ENCODE measurements at regions not wholly inside any gene's neighbourhood (a gene's known extent, or its start where the extent isn't known, plus 50 kb on each side); places are given as distances from the start of the nearest gene placed in this dataset.
"Not testable (repeated sequence)": the region's sequence is repeated elsewhere in the genome, so short reads cannot be mapped to it uniquely, and the experiment has no call there.

DNA sequence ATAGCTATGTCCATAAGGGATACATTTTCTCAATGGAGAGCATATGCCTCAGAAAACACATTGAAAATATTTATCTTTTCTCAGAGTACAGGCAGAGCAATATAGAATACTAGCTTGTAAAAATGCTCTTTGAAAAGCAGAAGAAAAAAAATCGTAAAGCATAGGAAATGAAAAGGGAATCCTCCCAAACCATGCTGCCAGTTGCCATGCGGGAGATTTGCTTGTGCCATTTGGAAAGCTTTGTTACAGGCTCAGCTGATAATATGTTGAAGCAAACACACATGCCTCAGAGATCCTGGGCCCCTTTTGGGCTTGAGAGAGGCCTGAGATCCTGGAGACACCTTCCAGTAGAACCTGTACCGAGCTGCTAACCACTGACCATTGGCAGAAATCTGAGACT lies 697.1 kb downstream of the BCL11A start:
- no peak for DNase-seq

DNA sequence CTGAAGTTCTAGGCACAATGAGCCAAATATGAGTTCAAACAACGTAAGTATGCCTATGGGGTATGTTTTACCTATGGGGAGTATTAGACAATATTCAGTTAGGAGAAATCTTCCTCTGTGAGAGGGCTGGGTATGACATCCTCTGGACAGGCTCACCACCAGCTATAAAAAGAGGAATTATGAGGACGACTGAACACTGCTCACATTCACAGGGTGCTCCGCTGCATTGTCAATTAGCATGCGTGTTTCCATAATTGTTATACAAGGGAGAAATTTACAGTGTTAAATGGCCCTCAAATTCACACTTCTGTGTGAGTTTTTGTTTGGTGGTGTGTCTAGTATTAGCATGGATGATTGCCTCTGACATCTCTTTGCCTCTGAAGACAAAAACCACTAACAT lies 700.4 kb downstream of the BCL11A start:
- no peak for DNase-seq

DNA sequence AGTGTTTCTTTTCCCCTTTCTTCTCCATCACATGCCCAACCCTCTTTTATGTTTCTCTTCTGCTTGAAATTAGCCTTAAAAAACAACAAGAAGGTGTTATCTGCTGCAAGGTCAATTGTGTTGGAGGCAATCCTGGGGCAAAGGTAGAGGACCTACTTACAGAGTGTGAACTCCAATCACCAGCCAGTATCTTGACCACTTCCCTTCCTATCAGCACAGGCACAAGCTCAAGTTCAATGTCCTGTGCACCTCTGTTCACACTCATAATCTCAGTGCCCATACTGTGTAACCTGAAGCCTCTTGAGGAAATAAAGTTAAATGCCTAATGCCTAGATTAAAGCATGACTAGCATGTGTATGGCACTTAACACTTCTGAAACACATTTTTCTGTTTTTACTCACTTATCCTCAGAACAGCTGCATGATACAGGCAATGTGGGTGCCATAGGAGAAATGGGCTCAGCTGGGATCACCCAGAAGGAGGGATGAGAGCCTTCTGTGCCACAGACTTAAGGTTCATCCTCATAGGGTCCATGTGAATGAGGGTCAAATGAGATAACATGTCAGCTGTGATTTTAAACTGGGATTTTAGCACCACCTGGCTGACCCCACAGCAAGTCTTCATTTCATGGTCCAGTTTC lies 701.5 kb downstream of the BCL11A start:
- DNase-seq = no peak

DNA sequence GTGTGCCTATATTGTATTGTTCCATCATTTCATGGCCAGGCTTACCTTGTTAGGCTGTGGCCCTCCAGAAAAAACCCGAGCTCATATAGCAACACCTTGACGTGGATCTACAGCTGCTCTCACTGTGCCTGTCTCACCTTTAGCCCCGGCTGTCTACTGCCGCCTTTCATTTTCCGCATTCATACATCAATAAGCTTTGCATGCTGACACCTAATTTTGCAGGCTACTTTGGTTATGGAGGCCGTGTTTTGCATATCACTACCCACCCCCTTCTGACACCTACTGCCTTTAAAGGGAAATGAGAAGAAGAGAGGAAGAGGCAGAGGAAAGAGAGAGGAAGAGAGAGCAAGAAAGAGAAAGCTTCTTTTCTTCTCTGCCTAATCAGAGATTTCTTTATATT lies 702.9 kb downstream of the BCL11A start:
- DNase-seq = no peak

DNA sequence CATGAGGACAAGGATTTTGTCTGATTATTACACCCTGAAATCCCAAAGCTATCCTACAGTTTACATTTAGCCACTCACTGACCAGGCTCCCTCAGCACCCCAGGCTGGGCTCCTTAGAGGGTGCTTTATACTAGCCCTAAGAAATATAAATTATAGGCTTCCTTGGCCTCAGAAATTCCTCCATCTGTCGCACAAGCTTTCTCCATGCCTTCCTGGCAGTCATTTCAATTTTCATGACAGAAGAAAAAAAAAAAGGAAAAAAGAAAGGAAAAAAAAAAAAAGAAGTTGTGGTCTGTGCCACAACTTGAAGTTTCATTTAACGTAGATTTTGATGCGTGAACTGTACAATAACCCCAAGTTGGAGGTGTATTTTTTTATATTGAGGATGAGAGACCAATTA lies 719.5 kb downstream of the BCL11A start:
- no peak for DNase-seq

DNA sequence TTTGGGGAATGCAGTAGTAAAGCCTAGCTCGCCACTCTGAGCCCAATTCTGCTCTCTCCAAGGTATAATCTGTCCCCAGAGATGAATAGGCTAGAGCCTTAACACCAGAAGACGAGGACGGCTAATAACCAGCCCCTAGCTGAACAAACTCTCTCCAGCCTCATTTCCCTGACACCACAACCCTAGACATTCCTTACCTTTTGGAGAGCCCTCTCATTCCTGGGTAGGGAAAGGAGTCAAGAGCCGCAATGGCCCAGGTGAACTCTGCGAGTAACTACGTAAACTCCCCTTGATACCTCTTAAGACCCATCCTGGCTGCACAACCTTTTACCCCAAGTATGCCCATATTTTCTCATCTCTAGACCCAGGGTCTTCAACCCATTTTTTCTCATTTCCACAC lies 722.9 kb downstream of the BCL11A start:
- DNase-seq = no peak

DNA sequence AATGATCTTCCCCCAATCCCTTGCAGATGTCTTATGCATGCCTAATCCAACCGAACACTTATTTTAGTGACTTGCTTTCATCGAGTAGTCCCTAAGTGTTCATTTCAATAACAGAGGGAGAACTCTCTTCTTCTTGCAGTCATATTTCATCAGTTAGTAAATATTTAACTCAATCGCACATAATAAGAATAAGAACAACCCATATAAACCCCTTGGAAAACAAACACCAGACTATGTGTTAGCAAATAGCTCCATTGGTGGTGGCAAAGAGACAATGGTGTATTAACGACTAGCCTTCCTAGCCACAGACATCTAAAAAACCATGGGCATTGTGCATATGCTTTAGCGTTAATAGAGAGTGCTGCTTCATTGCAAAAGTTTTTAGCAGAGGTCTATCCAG lies 725.8 kb downstream of the BCL11A start:
- DNase-seq = no peak

DNA sequence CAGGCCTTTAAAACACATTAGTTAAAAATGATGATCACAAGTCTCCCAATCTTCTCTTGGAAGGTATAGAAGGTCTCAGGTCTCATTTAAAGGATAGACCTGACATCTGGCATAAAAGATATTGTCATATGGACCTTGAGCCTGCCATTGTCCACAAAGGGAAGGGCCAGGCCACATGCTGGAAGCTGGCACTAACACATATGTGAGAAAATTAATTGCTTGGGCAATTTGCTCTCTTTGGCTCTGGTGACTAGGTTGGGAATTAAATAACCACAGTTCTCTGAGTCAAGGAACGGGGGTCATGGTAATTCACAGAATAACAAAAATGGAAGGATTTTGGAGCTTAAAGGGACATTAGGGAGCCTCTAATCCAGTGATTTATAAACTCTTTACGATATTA lies 727.3 kb downstream of the BCL11A start:
- DNase-seq = no peak

DNA sequence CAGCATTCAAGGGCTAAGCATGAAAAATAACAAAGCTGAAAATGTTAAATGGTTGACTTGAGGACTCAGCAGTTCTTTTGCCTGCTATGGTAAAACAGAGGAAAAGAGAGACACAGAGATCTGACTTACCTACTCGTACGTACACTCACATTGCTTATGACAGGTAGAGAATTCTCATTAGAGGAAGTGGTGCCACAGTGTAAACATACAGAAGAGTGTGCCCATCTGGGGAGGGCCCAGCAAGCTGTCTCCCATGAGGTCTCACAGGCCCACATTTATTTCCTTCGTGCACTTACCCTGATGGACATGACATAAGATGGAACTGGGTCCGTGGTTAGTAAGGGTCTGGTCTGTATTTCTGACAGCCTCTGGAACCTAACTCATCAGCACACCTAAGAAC lies 729.1 kb downstream of the BCL11A start:
- DNase-seq = no peak

DNA sequence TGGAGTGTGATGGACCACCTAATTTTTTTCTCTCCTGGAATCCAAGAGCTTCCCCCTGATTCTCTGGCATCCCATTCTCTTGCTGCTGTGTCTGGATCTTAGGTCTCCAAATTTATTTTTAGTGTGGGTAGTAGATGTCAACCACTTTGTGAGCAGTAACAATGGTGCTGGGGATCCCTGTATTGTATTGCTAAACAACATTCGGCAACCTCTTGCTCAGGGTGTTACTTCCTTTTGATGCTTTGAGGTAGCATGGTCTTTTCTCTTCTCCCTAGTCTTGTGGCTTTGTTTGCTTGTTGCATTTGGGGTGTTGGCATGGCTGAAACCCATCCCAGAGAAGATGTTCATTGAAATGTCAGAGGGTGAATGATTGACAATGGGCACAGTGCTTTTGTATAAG lies 737.4 kb downstream of the BCL11A start:
- DNase-seq = no peak

DNA sequence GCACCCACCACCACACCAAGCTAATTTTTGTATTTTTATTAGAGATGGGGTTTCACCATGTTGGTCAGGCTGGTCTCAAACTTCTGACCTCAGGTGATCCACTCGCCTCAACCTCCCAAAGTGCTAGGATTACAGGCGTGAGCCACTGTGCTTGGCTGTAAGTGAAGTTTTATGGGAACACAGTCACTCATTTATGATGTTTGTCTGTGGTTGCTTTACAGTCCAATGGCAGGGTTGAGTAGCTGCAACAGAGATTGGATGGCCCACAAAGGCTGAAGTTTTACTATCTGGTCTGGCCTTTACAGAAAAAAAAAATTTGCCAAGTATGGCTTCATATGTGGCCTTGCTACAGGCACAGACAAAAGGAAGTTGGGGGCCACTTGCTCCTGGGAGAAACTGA lies 743.2 kb downstream of the BCL11A start:
- DNase-seq = not testable (repeated sequence)

DNA sequence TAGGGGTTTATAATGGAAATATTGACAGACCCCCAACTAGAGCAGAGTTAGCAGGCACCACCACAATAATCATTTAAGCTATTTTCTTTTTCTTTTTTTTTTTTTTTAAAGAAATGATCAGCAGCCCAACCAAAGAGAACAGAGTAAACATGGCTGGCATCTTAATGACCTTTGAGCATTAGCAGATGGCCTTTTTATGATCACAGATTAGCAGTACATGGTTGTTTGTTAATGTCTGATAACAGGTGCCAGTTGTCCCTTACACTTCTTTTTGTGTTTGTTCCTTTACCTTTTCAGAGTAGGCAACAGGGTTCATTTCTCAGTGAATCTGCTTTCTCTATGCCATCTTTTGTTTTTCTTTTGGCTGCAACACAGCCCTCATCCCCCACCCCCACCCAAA lies 747.0 kb downstream of the BCL11A start:
- no peak for DNase-seq

DNA sequence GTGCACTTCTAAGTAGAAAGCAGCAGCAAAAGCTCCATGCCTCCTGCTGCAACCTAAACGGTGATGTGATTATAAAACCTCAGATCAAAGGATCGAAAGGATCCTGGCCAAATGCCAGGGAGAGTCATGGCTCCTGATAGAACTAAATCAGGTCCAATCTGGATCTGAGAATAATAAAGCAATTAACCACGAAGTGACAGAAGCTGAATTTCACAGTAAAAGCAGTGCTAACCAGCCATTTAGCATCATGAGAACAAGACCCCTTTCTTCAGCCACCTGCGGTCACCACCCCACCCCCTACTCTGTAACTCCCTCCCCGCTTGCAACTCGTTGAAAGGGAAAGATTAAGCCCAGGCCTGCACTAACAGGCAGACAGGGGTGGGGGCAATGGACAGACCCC lies 748.7 kb downstream of the BCL11A start:
- DNase-seq = no peak

DNA sequence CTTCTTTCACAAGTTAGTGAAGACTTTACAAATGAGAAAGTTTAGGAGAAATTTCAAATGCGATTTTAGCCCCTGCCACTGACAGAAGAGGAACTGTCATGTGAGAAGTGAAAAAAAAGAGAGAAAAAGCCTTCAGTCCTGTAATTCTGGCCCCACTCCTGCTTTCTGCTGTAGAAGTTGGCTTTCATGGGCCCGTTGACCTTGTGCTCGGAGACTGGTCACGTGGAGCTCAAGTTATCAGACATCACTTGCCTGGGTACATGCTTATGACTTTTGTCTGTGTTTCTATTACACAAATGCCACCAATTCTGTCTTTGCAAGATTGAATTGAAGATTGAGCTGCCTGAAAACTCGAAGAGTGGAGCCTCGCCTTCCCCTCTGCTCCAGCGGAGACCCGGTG lies 749.9 kb downstream of the BCL11A start:
- no peak for DNase-seq

DNA sequence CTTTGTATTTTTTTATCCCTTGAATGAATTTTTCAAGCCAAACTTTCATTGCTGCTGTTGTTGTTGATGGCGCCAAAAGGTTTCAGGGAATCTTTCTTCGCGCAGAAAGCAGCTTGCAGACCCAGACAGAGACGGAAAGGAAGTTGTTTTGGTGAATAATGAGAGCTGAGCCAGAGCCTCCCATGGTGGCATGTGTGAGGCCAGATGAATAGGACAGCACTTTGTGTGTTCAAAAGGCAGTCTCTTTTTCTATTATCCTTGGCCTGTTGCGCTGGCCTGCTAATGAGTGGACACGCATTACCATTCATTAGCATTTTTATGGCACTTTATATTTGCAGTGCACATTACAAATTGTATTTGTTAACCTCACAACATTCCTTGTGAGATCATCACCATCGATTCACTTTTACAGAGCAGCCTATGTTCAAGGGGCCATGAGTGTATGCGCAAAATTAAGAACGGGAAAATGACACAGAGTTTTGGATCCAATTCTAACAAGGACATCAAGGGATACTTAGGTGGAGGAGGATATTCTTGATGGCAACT lies 754.7 kb downstream of the BCL11A start:
- no peak for DNase-seq

DNA sequence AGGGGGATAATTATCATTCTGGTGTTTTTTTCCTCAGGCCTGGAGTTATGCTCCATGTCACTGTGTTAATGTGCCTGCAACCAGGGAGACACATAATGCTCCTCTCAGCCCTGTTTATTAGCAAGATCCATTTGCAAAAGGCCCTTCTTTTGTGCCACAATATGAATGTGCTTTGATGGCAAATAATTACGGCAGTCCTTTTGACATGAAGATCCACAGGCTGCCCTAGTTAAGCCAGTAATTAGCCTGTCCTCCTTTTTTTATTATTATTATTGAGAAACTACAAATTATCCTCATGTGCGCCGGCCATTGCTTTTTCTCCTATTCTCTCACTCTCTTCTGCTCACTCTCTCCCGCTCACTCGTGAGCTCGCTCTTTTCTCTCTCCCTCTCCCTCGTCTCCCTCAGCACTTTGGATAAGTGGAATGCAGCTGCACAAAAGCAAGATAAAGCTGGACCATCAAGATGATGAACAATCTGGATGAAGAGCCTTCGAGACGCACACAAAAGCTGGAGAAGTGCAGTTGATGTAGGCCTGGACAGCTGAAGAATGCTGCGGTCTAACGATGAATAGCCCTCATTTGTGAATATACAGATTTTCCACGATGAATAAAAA lies 762.3 kb downstream of the BCL11A start:
- no peak for DNase-seq

DNA sequence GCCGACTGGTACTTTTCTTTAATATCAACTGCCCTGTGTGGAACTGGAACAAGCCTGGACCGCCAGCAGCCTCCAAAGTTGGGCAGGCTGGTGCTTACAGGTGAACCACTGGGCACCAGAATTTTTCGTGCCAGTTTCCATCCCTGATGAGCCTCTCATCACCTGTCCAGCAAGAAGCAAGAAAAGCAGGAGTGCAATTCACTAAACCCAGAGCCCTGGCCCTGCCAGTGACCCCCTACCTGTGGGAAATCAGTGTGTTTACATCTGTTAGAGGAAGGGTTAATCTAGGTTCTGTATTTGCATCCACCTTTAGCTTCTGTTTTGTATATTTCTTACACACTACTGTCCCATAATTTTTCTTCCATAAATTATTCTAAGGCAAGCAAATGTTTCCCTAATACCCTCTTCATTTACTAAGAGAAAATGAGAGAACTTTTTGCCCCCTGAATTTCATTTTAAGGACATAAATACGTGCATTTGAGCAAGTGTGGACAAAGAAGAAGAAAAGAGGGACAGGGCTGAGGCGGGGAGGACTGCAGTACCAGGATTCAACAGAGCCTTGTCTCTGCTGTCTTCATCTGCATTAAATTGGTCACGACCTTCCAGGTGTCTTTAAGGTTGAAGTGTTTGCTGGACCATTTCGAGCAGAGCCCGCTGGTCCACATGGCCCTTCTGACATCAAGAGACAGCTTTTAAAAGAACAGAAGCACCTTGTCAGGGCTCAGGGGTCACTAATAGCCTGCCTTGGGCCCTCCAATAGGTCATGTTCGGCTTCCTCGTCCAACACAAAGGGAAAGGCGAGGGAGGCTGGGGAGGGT lies 763.1 kb downstream of the BCL11A start:
- DNase-seq = no peak

DNA sequence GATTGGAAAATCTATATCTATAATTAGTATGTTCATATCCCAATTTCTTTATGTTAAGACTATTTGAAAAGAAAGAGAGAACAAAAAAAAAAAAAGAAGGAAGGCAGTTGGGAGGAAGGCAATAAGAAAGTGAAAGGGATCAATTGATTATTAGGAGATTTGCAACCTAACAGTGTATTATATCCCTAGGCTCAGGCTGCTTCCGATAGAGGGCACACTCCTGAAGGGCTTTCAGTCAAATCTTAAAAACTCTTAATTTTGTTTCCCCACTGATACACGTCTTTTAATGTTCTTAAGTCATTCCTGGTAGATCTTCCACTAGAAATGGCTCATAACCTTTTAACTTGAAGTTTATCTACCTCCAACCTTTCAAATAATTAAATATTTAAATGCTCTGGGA lies 763.9 kb downstream of the BCL11A start:
- DNase-seq = no peak

DNA sequence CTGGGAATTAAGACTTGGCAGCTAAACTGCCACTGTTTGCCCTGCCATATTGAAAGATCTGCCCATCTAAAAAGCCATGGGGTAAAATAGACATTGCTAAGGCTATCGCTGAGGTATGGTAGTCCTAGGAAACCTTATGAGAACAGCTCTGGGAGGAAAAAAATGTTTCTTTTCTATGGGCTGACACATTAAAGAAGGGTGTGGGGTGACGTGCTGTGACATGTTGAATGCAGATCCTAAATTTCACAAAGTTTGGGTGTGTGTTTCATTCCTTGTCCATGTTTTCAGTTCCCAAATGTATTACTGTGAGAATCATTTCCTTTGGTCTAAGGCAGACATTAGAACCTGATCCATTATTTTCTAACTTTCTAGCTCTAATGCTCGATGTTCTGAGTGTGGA lies 766.4 kb downstream of the BCL11A start:
- no peak for DNase-seq

DNA sequence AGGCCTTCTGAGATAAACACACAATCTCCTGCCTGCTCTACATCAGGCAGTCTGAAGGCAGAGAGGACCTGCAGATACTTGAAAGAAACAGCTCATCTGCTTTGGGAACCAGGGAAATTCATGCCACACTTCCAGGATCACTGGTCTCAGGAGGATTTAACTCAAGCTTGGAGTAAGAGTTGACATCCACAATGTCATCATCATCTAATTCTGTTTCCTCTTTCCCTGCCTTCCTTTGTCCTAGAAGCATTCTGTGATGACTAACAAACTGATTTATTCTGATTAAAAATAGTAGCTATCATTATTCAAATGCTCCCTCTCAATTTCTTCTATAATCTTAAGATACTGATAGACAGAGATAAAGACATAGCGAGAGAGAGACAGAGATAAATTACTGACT lies 766.8 kb downstream of the BCL11A start:
- no peak for DNase-seq

DNA sequence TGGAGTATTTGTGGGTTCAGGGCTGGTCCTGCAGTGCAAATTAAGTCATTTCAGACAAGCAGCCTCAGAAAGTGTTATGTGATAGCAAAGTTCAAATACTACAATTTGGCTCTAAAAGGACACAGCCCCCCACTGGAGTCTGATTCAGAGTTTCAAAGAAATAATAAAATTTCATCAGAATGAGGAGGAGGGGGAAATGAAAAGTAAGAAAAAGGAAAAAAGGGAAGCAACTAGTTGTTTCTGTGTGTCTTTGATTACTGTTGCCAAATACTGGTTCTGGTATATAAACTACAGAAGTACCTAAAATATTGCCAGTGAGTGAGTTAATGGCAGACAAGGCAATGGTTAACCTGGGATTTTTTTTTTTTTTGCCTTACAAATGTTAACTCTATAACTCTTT lies 773.9 kb downstream of the BCL11A start:
- no peak for DNase-seq

DNA sequence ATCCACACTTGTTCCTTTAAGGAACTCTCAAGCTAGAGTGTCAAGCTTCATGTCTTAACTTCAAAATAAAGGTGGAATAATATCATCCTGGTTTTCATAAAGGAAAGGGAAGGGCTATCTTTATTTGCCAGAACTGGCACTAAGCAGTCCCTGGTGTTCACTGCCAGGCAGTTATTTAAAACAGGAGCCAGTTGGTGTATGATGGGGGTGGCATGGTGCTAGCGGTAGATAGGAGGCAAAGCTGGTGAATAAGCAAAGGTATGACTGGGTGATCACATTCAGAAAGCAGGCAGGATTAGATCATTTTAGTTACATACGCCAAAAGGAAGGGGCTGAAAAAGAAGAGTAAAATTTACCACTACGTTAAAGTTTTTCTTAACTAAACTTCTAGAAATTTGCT lies 776.3 kb downstream of the BCL11A start:
- no peak for DNase-seq

DNA sequence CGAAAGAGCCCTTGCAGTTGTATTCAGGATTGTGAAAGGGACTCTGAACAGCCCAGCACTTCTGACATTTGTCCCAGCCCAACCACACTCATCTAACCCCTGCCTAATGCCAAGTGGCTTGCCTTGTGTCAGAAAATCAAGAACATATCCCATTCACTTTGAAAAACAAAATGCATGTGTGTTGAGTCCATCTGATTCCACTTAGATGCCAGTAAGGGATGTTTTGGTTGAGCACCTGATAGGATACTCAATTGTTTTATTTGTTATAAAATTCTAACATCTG lies 776.8 kb downstream of the BCL11A start:
- no peak for DNase-seq

DNA sequence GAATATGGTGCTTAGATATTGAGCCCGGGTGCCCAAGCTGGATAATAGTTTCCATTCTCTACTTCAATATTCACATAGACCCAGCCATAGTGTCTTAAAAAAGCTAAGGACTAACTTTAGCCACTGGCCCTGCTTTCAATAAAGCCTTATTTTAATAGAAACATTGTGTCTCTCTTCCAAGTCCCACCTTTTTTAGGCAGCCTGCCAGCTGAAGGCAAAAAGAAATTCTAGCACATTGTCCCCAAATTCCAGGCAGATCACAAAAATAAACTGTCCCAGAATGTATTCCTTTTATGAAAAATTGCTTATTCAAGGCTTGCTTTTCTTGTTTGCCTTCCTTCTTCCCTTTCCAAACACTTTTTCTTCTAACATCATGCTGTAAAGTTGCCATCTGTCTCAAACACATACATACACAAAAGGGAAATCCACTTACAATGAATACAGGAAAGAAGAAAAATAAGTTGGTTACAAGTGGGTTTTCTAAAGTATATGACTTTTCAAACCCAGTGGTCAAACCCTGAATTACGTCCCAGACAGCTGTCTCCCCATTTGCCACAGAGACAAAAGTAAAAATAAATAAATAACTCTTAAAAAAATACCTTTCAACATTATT lies 778.5 kb downstream of the BCL11A start:
- DNase-seq = no peak

Data from T-helper 2 cell (primary cell).